SH-SY5Y (cell line): ENCODE measurements at regions not wholly inside any gene's neighbourhood (a gene's known extent, or its start where the extent isn't known, plus 50 kb on each side); places are given as distances from the start of the nearest gene placed in this dataset.

Experiments
- GATA2 ChIP-seq: IDR thresholded peaks from 2 replicates; pipeline ENCODE4 v1.6.1; 2011; ENCODE audit warnings: mild to moderate bottlenecking, low read depth, low read length
- GATA3 ChIP-seq: IDR thresholded peaks from 2 replicates; pipeline ENCODE4 v1.6.1; 2011; ENCODE audit warnings: low read depth, mild to moderate bottlenecking, low read length, moderate library complexity

GRCh38 chr11:27277843-27278242 is 85.2 kb downstream of the CCDC34 start:
- TF ChIP-seq GATA3: no peak
- no peak for TF ChIP-seq GATA2
